AG10803 (cell line): ENCODE measurements at regions not wholly inside any gene's neighbourhood (a gene's known extent, or its start where the extent isn't known, plus 50 kb on each side); places are given as distances from the start of the nearest gene placed in this dataset.

ENCODE experiments used
- DNase-seq: peaks from one replicate; pipeline ENCODE4 v3.0.0; 2010; ENCODE audit warnings: low read depth
- H3K4me3 ChIP-seq: 2 replicates; pipeline ENCODE4 v1.5.1; 2011; ENCODE audit warnings: mild to moderate bottlenecking, low read length, control low read depth
- TF ChIP-seq, protein P1 (sequence below): conservative IDR thresholded peaks from 2 replicates; pipeline ENCODE4 v1.5.1; 2011; ENCODE audit warnings: mild to moderate bottlenecking, low read length, control low read depth, inconsistent platforms

DNA sequence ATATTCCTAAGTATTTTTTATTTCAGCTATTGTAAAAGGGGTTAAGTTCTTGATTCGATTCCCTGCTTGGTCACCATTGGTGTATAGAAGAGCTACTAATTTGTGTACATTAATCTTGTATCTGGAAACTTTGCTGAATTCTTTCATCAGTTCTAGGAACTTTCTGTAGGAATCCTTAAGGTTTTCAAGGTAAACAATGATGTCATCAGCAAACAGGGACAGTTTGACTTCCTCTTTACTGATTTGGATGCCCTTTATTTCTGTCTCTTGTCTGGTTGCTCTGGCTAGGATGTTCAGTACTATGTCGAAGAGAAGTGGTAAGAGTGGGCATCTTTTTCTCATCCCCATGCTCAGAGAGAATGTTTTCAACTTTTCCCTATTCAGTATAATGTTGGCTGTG lies 252.7 kb downstream of the NR4A2 start:
- no peak overlapping the region for H3K4me3 ChIP-seq
- no peak for DNase-seq
- TF ChIP-seq, protein P1, sequence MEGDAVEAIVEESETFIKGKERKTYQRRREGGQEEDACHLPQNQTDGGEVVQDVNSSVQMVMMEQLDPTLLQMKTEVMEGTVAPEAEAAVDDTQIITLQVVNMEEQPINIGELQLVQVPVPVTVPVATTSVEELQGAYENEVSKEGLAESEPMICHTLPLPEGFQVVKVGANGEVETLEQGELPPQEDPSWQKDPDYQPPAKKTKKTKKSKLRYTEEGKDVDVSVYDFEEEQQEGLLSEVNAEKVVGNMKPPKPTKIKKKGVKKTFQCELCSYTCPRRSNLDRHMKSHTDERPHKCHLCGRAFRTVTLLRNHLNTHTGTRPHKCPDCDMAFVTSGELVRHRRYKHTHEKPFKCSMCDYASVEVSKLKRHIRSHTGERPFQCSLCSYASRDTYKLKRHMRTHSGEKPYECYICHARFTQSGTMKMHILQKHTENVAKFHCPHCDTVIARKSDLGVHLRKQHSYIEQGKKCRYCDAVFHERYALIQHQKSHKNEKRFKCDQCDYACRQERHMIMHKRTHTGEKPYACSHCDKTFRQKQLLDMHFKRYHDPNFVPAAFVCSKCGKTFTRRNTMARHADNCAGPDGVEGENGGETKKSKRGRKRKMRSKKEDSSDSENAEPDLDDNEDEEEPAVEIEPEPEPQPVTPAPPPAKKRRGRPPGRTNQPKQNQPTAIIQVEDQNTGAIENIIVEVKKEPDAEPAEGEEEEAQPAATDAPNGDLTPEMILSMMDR: no peak

- DNase-seq: no peak
- TF ChIP-seq, protein P1: no peak
- H3K4me3 ChIP-seq: no peak overlapping the region
Measured at GRCh38 chr2:156077041-156077742, 255.3 kb downstream of the NR4A2 start.

DNA sequence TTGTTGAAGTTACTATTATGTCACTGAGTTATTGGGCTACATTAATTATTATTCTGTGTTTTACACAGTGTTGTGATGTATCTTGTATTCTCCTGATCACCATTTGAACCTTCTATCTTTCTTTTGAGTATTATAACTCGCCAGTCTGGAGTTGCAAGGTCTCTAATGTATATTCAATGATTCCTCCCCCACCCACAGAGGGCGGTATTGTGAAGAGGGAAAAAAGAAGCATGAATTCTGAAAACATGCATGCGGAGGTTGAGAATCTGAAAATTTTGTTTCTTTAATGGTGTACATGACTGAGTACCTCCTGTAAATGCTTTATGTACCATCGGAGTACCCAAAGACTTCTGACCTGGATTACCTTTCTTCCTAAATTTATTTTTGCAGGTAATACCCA lies 266.6 kb downstream of the NR4A2 start:
- TF ChIP-seq, protein P1: peak; percentile 10; the same call in 1 of the 2 replicates
- no peak overlapping the region for H3K4me3 ChIP-seq
- no peak for DNase-seq

DNA sequence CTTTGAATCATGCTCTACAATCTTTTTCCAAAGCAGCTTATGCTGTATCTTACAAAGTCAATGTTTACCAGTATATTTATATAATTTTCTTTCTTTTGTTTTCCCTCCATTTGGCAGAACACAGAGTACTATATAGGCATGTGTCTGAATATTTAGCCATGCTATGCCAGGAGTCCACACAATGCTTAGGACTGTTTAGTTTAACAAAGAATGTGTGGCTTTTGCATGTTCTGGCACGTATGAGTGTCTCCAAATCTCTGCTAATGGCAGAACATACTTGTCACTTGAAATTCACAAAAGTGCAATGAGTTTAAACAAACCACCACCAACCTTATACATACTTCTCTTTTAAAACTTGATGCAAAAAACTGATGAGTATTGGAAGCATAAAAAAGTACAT lies 268.0 kb downstream of the NR4A2 start:
- H3K4me3 ChIP-seq: no peak overlapping the region

GRCh38 chr2:156057647-156058046 lies 274.9 kb downstream of the NR4A2 start:
- no peak for DNase-seq
- TF ChIP-seq, protein P1: no peak
- H3K4me3 ChIP-seq: no peak overlapping the region

More for the DNA sequence above, 268.0 kb downstream of the NR4A2 start:
- DNase-seq: no peak
- TF ChIP-seq, protein P1: no peak

DNA sequence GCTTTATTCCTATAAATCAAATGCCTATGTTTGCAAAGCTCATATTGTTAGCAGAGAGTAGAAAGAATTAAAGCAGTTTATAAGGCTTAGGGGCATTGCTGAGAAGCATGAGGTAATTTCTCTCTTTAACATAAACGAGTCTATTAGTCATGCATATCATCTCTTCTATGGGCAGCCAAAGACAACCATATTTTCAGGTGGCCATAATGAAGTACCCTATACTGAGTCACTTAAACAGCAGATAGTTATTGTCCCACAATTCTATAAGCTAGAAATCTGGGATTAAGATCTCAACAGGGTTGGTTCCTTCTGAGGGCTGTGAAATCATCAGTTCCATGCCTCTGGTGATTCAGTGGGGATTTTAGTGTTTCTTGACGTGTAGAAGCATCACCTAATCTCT lies 277.5 kb downstream of the NR4A2 start:
- no peak for DNase-seq
- H3K4me3 ChIP-seq: no peak overlapping the region
- TF ChIP-seq, protein P1: no peak

- DNase-seq: no peak
- H3K4me3 ChIP-seq: no peak overlapping the region
- TF ChIP-seq, protein P1: no peak
Measured at GRCh38 chr2:156046900-156047299, 285.6 kb downstream of the NR4A2 start.
